WERI-Rb-1 (cell line): ENCODE measurements at regions not wholly inside any gene's neighbourhood (a gene's known extent, or its start where the extent isn't known, plus 50 kb on each side); places are given as distances from the start of the nearest gene placed in this dataset.

Experiments
- DNase-seq: peaks from one replicate; pipeline ENCODE4 v3.0.0-alpha.2; 2020
- H3K27ac ChIP-seq: fragments of 250-450 bp; sonication (Bioruptor Pico); 2 replicates; pipeline ENCODE4 v1.5.1; 2020; ENCODE audit warnings: mild to moderate bottlenecking, moderate library complexity
- H3K27me3 ChIP-seq: fragments of 250-450 bp; sonication (Bioruptor Pico); 2 replicates; pipeline ENCODE4 v1.5.1; 2021; ENCODE audit warnings: mild to moderate bottlenecking, low read depth, moderate library complexity; ENCODE audit not compliant: insufficient read depth, severe bottlenecking
- H3K36me3 ChIP-seq: fragments of 250-450 bp; sonication (Bioruptor Pico); 2 replicates; pipeline ENCODE4 v1.5.1; 2020; ENCODE audit warnings: mild to moderate bottlenecking, moderate library complexity
- H3K4me3 ChIP-seq: 2 replicates; pipeline ENCODE4 v1.5.1; 2011; ENCODE audit warnings: low read depth, mild to moderate bottlenecking, control low read depth, low read length
- H3K9me3 ChIP-seq: fragments of 250-450 bp; sonication (Bioruptor Pico); 2 replicates; pipeline ENCODE4 v1.5.1; 2021; ENCODE audit warnings: mild to moderate bottlenecking, moderate library complexity; ENCODE audit not compliant: severe bottlenecking
- TF ChIP-seq, protein P1 (sequence below): IDR thresholded peaks from 2 replicates; pipeline ENCODE4 v1.5.1; 2011; ENCODE audit warnings: low read depth, mild to moderate bottlenecking, control low read depth, inconsistent platforms, low read length

DNA sequence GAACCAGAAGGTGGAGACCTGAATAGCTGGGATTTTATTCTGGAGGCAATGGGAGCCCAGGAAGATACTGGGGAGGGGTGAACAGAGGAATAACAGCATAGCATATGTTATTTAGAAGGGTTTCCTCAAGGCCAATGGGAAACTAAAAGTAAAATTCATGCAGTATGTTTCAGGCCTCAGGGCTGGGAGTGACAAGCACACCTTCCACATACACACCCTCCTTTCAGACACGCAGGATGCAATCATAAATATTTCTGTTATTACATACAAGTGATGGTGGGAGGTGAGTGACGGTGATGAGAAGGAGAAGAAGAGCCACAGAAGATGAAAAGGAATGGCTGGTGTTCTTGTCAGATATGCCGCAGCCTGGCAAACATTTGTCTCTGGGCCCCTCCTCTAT is 106.1 kb upstream of the FLRT2 start:
- H3K27ac ChIP-seq: no peak overlapping the region
- H3K36me3 ChIP-seq: no peaks in the 10 kb centered on the region
- H3K9me3 ChIP-seq: no peaks in the 10 kb centered on the region
- TF ChIP-seq, protein P1, sequence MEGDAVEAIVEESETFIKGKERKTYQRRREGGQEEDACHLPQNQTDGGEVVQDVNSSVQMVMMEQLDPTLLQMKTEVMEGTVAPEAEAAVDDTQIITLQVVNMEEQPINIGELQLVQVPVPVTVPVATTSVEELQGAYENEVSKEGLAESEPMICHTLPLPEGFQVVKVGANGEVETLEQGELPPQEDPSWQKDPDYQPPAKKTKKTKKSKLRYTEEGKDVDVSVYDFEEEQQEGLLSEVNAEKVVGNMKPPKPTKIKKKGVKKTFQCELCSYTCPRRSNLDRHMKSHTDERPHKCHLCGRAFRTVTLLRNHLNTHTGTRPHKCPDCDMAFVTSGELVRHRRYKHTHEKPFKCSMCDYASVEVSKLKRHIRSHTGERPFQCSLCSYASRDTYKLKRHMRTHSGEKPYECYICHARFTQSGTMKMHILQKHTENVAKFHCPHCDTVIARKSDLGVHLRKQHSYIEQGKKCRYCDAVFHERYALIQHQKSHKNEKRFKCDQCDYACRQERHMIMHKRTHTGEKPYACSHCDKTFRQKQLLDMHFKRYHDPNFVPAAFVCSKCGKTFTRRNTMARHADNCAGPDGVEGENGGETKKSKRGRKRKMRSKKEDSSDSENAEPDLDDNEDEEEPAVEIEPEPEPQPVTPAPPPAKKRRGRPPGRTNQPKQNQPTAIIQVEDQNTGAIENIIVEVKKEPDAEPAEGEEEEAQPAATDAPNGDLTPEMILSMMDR: no peak
- H3K27me3 ChIP-seq: no peaks in the 10 kb centered on the region
- no peak for DNase-seq
- H3K4me3 ChIP-seq: no peak overlapping the region

DNA sequence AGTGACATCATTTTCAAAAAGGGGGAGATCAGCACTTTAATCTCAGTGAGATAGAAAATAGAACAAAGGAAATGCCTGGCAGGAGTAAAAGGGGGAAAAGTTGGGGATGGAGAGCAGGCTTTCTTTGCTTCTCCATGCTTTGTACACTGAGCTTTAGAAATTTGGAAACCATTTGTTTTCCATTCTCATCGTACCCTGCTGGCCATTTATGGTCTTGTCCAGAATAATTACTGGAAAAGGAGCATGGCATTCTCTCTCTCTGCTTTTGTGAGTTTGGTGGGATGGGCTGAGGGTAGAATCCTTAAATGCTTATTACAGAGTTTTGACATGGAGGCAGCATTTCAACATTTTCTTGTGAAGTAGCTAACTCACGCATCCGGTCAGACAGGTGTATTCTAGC is 104.4 kb upstream of the FLRT2 start:
- Histone ChIP-seq H3K9me3 (no peaks in the 10 kb centered on the region), H3K4me3 (no peak overlapping the region), H3K27me3 (no peaks in the 10 kb centered on the region), H3K36me3 (no peaks in the 10 kb centered on the region), H3K27ac (no peak overlapping the region)
- no peak for DNase-seq
- TF ChIP-seq, protein P1: no peak

DNA sequence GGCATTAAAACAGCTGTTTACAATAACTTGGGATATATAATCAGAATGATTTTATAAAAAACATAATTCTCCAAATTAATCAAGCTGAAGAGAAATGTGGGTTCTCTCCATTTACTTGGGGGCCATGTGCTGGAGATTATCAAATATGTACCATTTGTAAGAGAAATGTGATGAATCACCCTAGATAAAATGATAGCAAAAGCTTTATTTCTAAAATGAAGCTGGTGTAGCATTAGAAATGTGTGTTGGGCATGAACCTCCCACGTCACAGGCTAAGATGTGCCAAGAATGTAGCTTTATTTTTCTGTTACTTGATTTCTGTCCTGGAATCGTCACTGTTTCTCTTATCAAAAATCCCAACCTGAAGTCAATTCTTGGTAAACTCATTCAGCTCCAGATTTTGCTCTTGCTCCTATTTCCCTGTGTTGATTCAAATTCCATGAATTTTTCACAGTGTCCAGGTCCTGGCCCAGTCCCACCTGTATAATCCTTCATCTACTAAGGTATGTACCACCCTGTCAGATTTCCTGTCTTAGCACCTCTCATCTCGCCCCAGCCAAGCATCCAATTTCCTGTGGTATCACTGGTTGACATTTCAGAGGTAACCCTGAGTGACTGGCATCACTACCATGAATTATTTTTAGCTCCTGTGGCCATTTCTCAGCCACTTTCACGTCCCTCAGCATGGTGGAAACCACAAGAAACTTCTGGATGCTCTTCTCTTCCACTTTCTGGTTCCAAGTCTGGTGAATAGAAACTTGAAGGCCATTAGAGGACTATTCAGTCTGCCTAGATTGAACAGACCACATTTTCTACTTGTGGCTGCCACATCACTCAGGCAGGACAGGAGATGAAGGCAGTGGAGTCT is 103.6 kb upstream of the FLRT2 start:
- Histone ChIP-seq H3K27me3 (no peaks in the 10 kb centered on the region), H3K9me3 (no peaks in the 10 kb centered on the region)
- TF ChIP-seq, protein P1: no peak

DNA sequence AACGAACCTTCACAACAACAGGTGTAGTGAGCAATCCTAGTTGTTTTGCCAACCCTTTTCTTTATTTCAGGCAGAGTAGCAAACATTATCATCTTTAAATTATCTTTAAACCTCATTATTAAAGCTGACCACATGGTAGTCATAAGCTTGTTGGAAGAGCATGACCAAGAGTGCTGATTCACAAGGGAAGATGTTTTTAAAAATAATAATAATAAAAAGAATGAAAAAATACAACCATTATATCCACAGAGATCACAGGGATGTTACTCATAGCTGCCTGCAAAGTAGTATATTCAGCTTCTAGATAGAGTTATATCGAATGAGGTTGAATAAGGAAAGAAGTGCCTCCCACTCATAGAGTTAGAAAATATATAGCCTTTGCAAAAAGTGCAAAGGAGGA is 101.0 kb upstream of the FLRT2 start:
- TF ChIP-seq, protein P1: no peak
- Histone ChIP-seq H3K9me3 (no peaks in the 10 kb centered on the region), H3K27me3 (no peaks in the 10 kb centered on the region), H3K4me3 (no peak overlapping the region), H3K36me3 (no peaks in the 10 kb centered on the region), H3K27ac (no peak overlapping the region)
- DNase-seq: no peak

More for the DNA sequence above, 103.6 kb upstream of the FLRT2 start:
- DNase-seq: no peak
- Histone ChIP-seq H3K36me3 (no peaks in the 10 kb centered on the region), H3K27ac (no peak overlapping the region), H3K4me3 (no peak overlapping the region)

DNA sequence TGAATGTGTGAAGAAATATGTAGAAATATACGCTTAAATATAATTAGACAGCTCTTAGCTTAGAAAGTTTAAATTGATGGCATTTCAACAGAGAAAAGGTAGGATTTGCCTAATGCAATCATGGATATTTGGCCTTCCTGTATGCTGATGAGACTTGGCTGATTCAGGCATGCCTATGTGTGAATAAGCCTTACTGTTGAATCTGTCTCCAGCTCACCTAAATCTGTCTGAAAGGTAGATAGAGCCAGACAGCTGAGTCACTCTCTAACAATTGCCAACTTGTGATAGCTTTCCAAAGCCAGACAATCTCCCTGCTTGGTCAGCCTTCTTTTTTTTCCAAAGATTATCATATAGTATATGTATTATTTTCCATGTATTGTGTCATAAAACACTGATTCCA is 92.8 kb upstream of the FLRT2 start:
- H3K36me3 ChIP-seq: no peaks in the 10 kb centered on the region
- TF ChIP-seq, protein P1: no peak
- H3K27ac ChIP-seq: no peak overlapping the region

DNA sequence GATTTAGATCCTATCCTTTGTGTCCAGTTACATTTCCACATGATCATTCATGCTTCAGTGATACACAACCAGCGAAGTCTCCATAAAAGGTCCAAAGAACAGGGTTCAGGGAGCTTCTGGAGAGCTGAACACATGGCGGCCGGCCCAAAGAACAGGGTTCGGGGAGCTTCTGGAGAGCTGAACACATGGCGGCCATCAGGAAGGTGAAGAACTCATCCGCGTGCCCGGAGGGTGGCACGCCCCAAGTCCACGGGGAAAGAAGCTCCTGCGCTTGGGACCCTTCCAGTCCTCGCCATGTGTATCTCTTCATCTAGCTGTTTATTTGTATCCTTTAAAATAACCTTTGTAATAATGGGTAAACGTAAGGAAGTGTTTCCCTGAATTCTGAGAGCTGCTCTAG is 91.9 kb upstream of the FLRT2 start:
- H3K27me3 ChIP-seq: no peaks in the 10 kb centered on the region
- H3K4me3 ChIP-seq: no peak overlapping the region
- no peaks in the 10 kb centered on the region for H3K9me3 ChIP-seq
- H3K27ac ChIP-seq: no peak overlapping the region
- TF ChIP-seq, protein P1: no peak
- DNase-seq: no peak
- H3K36me3 ChIP-seq: no peaks in the 10 kb centered on the region

More for the DNA sequence above, 92.8 kb upstream of the FLRT2 start:
- H3K4me3 ChIP-seq: no peak overlapping the region
- H3K27me3 ChIP-seq: no peaks in the 10 kb centered on the region
- H3K9me3 ChIP-seq: no peaks in the 10 kb centered on the region
- no peak for DNase-seq
